ENCODE measurements at regions not wholly inside any gene's neighbourhood (a gene's known extent, or its start where the extent isn't known, plus 50 kb on each side); places are given as distances from the start of the nearest gene placed in this dataset.

- DNase-seq = no peak
Measured at GRCh38 chrX:121102101-121102500, 54.7 kb downstream of the GLUD2 start.

- DNase-seq = no peak
Measured at GRCh38 chrX:121103381-121103780, 56.0 kb downstream of the GLUD2 start.

- DNase-seq = no peak
Measured at GRCh38 chrX:121106484-121107235, 59.2 kb downstream of the GLUD2 start.

GRCh38 chrX:121109986-121110385 is 62.6 kb downstream of the GLUD2 start:
- DNase-seq = no peak

GRCh38 chrX:121110536-121110935 is 63.1 kb downstream of the GLUD2 start:
- no peak for DNase-seq

- DNase-seq = no peak
Measured at GRCh38 chrX:121114691-121115090, 67.3 kb downstream of the GLUD2 start.

GRCh38 chrX:121120690-121121605 is 73.5 kb downstream of the GLUD2 start:
- DNase-seq = no peak

- DNase-seq = no peak
Measured at GRCh38 chrX:121122332-121122731, 74.9 kb downstream of the GLUD2 start.

- no peak for DNase-seq
Measured at GRCh38 chrX:121128925-121129877, 81.8 kb downstream of the GLUD2 start.

GRCh38 chrX:121132675-121133074 is 85.3 kb downstream of the GLUD2 start:
- no peak for DNase-seq

GRCh38 chrX:121135488-121136207 is 88.2 kb downstream of the GLUD2 start:
- DNase-seq = no peak

GRCh38 chrX:121146059-121146628 is 98.7 kb downstream of the GLUD2 start:
- no peak for DNase-seq

- DNase-seq = no peak
Measured at GRCh38 chrX:121150217-121150616, 102.8 kb downstream of the GLUD2 start.

GRCh38 chrX:121151293-121151692 is 103.9 kb downstream of the GLUD2 start:
- no peak for DNase-seq

GRCh38 chrX:121154858-121155404 is 107.5 kb downstream of the GLUD2 start:
- no peak for DNase-seq

- peak; percentile 48 for DNase-seq
Measured at GRCh38 chrX:121160987-121161386, 113.6 kb downstream of the GLUD2 start.

- DNase-seq = peak; percentile 33
Measured at GRCh38 chrX:121161501-121161933, 114.1 kb downstream of the GLUD2 start.

- DNase-seq = no peak
Measured at GRCh38 chrX:121163443-121163842, 116.0 kb downstream of the GLUD2 start.

- no peak for DNase-seq
Measured at GRCh38 chrX:121165930-121166359, 118.5 kb downstream of the GLUD2 start.

GRCh38 chrX:121169099-121170035 is 122.0 kb downstream of the GLUD2 start:
- DNase-seq = no peak
